Upper lobe of right lung (tissue), 1 donor: ENCODE measurements at regions not wholly inside any gene's neighbourhood (a gene's known extent, or its start where the extent isn't known, plus 50 kb on each side); places are given as distances from the start of the nearest gene placed in this dataset.

Experiments used
- ATAC-seq: fragments of 200-7000 bp; cut with Tn5 transposase; one replicate; pipeline ENCODE4 v1.9.1; 2020; ENCODE audit warnings: mild to moderate bottlenecking, moderate library complexity
- DNase-seq: peaks from one replicate; pipeline ENCODE4 v3.0.0-alpha.2; 2020
- H3K27ac ChIP-seq: fragments of 200-600 bp; one replicate; pipeline ENCODE4 v1.8.0; 2022
- H3K27me3 ChIP-seq: fragments of 200-600 bp; one replicate; pipeline ENCODE4 v1.8.0; 2022; ENCODE audit warnings: mild to moderate bottlenecking
- H3K36me3 ChIP-seq: fragments of 200-600 bp; one replicate; pipeline ENCODE4 v1.8.0; 2022
- H3K4me1 ChIP-seq: fragments of 200-600 bp; one replicate; pipeline ENCODE4 v1.8.0; 2022
- H3K4me3 ChIP-seq: fragments of 200-600 bp; one replicate; pipeline ENCODE4 v1.8.0; 2022; ENCODE audit warnings: mild to moderate bottlenecking
- H3K9me3 ChIP-seq: fragments of 200-600 bp; one replicate; pipeline ENCODE4 v1.8.0; 2022
- CTCF ChIP-seq: fragments of 200-600 bp; IDR thresholded peaks from one replicate; pipeline ENCODE4 v1.8.0; 2022; ENCODE audit warnings: antibody characterized with exemption
- intact Hi-C: fragments of 100-400 bp; cut with DNase I; formaldehyde crosslinking; loops from one replicate; pipeline ENCODE4 v1.11.0; 2022
- donor health status: DM: no; HTN: yes; CAD: no; lungs with severe emphysema.

- peaks cover 4% of the 10 kb centered on the region for H3K27me3 ChIP-seq
- H3K36me3 ChIP-seq = no peaks in the 10 kb centered on the region
- no peak overlapping the region for H3K27ac ChIP-seq
- no peak for TF ChIP-seq CTCF
- H3K9me3 ChIP-seq = no peaks in the 10 kb centered on the region
- no peak for ATAC-seq
- DNase-seq = no peak
- intact Hi-C loops = no loop called here
- no peak overlapping the region for H3K4me3 ChIP-seq
- no peaks in the 10 kb centered on the region for H3K4me1 ChIP-seq
These were observed 79.6 kb upstream of the NECTIN1 start for GRCh38 chr11:119808407-119809185.

DNA sequence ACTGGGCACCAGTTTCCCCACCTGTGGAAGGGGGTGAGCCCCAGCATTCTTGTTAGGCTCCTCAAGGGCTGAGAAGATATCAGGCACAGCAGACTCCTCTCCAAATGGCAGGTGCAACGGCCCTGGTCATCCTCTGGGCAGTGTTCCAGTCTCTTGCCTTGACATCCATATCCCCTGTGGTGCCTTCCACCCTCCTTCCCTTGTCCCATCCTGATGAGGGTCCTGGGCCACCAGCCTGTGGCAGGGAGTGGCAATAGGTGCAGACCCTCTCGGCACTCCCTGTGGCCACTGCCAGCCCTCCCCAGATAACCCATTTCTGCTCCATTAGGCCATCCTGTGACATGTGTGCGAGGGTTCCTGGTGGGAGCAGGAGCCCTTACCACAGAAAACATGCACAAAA is 78.8 kb upstream of the NECTIN1 start:
- intact Hi-C loops = no loop called here
- Histone ChIP-seq H3K36me3 (no peaks in the 10 kb centered on the region), H3K4me3 (no peak overlapping the region), H3K9me3 (no peaks in the 10 kb centered on the region), H3K27ac (no peak overlapping the region), H3K4me1 (no peaks in the 10 kb centered on the region), H3K27me3 (peaks cover 4% of the 10 kb centered on the region)
- ATAC-seq = no peak
- no peak for DNase-seq
- no peak for TF ChIP-seq CTCF

DNA sequence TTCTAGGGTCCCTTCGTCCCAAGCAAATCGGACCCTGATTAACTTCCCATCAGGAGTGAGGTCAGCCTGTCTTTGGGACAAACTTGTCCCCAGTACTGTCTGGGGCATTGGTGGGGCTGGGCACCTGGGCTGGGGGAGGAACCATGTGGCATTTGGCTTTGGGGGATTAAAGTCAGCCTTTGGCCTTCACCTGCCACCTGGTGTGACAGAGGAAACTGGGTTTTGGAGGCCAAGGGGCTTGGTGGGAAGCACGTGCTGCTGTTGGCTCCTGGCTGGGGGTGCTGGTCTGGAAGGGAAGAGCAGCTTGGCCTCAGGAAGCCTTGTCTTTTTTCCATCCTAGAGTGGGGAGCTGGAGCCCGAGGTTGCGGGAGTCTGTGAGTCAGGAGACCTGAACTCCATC is 78.4 kb upstream of the NECTIN1 start:
- Histone ChIP-seq H3K4me3 (no peak overlapping the region), H3K9me3 (no peaks in the 10 kb centered on the region), H3K27me3 (peaks cover 4% of the 10 kb centered on the region), H3K4me1 (no peaks in the 10 kb centered on the region), H3K27ac (no peak overlapping the region), H3K36me3 (no peaks in the 10 kb centered on the region)
- no peak for TF ChIP-seq CTCF
- intact Hi-C loops = no loop called here
- ATAC-seq = no peak
- no peak for DNase-seq

- DNase-seq = no peak
- no peak for TF ChIP-seq CTCF
- H3K27me3 ChIP-seq = peaks cover 4% of the 10 kb centered on the region
- no peak for ATAC-seq
- no peak overlapping the region for H3K4me3 ChIP-seq
- intact Hi-C loops = no loop called here
- H3K4me1 ChIP-seq = no peaks in the 10 kb centered on the region
- no peaks in the 10 kb centered on the region for H3K9me3 ChIP-seq
- H3K27ac ChIP-seq = no peak overlapping the region
- H3K36me3 ChIP-seq = no peaks in the 10 kb centered on the region
These were observed 77.3 kb upstream of the NECTIN1 start for GRCh38 chr11:119806064-119806915.

GRCh38 chr11:119805663-119806062 is 76.7 kb upstream of the NECTIN1 start:
- Histone ChIP-seq H3K36me3 (no peaks in the 10 kb centered on the region), H3K27ac (no peak overlapping the region), H3K9me3 (no peaks in the 10 kb centered on the region), H3K4me3 (no peak overlapping the region), H3K4me1 (no peaks in the 10 kb centered on the region), H3K27me3 (peaks cover 4% of the 10 kb centered on the region)
- ATAC-seq (no peak), DNase-seq (no peak)
- TF ChIP-seq CTCF = no peak
- intact Hi-C loops = no loop called here
